ENCODE measurements at regions not wholly inside any gene's neighbourhood (a gene's known extent, or its start where the extent isn't known, plus 50 kb on each side); places are given as distances from the start of the nearest gene placed in this dataset.

DNA sequence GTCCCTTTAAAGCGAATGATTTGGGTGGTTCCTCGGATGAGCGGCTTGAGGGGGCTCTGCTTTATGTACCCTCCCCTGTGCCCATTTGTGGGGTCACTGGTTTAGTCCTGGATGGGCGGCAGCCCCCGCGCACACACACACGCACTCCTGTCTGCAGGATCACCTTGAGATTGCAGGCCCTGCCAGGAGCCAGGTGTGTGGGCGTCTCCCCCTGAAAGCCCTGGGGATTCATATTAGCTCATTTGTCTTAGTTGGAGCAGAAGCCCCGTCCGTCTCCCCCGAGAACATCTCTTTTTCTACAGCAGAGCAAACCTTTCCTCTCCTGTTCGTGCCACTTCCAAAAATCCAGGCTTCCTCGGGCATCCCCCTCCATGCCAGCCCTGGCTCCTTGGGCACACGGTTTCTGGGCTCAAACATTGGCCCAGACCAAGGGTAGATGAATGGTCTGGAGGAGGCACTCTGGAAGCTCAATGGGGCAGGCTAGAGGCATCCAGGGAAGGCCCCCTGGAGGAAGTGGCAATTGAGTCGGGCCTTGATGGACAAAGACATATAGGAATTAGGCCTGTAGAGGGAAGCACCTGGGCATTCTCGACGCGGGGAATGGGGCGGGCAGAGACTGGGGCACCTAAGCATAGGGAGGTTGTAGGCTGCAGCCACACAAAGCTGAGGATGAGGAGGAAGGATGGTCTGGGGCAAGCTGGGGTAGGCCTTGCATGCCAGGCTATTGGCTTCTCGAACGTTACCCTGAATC, 218.5 kb upstream of the GSE1 start:
- no peak for TF ChIP-seq EZH2 (IDR thresholded peaks at IDR 0.05; ENCODE audit: insufficient read depth, poor library complexity, severe bottlenecking)
- no peak for TF ChIP-seq EZH2phosphoT487 (IDR thresholded peaks at IDR 0.05; ENCODE audit: insufficient read depth, low read depth)
